Upper lobe of left lung (tissue), 6 donors: ENCODE measurements at regions not wholly inside any gene's neighbourhood (a gene's known extent, or its start where the extent isn't known, plus 50 kb on each side); places are given as distances from the start of the nearest gene placed in this dataset.
A peak's percentile ranks its signal among the peaks of the same experiment; 100 is the strongest.

Experiments
- ATAC-seq, 2 donors: fragments of 200-7000 bp; cut with Tn5 transposase; one replicate each; pipeline ENCODE4 v1.9.1; 2022; ENCODE audit warnings: mild to moderate bottlenecking in 2 of 2, moderate library complexity in 2 of 2; ENCODE audit not compliant: low FRiP score in 2 of 2
- DNase-seq, 2 donors: peaks; one replicate each; pipeline ENCODE4 v3.0.0-alpha.2; 2019 to 2020
- H3K27ac ChIP-seq, 4 donors: fragments of 200-600 bp; sonication (generic); one replicate each; pipeline ENCODE4 v1.5.1; 2016 to 2019
- H3K27me3 ChIP-seq, 4 donors: fragments of 200-600 bp; sonication (generic); one replicate each; pipeline ENCODE4 v1.5.1; 2017 to 2019
- H3K36me3 ChIP-seq, 4 donors: fragments of 200-600 bp; sonication (generic); one replicate each; pipeline ENCODE4 v1.5.1; 2016 to 2019
- H3K4me1 ChIP-seq, 4 donors: fragments of 200-600 bp; sonication (generic); one replicate each; pipeline ENCODE4 v1.5.1; 2018 to 2019
- H3K4me3 ChIP-seq, 4 donors: fragments of 200-600 bp; sonication (generic); one replicate each; pipeline ENCODE4 v1.5.1; 2017 to 2019; ENCODE audit warnings: mild to moderate bottlenecking in 2 of 4, moderate library complexity in 1 of 4
- H3K9me3 ChIP-seq, 4 donors: fragments of 200-600 bp; sonication (generic); one replicate each; pipeline ENCODE4 v1.5.1; 2018 to 2019
- EP300 ChIP-seq, 4 donors: sonication (generic); formaldehyde crosslinking; IDR thresholded peaks; one replicate each; pipeline ENCODE4 v1.5.1; 2017; ENCODE audit warnings: antibody characterized with exemption in 4 of 4, control low read depth in 2 of 4
- POLR2A ChIP-seq, 4 donors: fragments of 450-650 bp; IDR thresholded peaks; one replicate each; pipeline ENCODE4 v1.5.1; 2016 to 2017; ENCODE audit warnings: antibody characterized with exemption in 4 of 4, mild to moderate bottlenecking in 2 of 4
- POLR2AphosphoS5 ChIP-seq, 2 donors: sonication (generic); formaldehyde crosslinking; IDR thresholded peaks; one replicate each; pipeline ENCODE4 v1.5.1; 2017; ENCODE audit warnings: antibody characterized with exemption in 2 of 2
- WGBS, 2 donors: methylation state at CpG; one replicate each; pipeline ENCODE4 v1.1.5; 2017 to 2018; 5-methylcytosine and 5-hydroxymethylcytosine counted together
- TF ChIP-seq, protein P1 (sequence below), 6 experiments: fragments of 450-650 bp in 4 of 6; fragments of 200-600 bp in 2 of 6; sonication (generic) in 2 of 6; IDR thresholded peaks; one replicate each; pipeline ENCODE4 v1.5.1; 2016 to 2019; ENCODE audit warnings: antibody characterized with exemption in 6 of 6
- donor health status: DM: no; HTN: no; CAD: no; lungs with moderate emphysema.
- donor health status: DM: no; HTN: yes; CAD: no; lungs with severe emphysema.

DNA sequence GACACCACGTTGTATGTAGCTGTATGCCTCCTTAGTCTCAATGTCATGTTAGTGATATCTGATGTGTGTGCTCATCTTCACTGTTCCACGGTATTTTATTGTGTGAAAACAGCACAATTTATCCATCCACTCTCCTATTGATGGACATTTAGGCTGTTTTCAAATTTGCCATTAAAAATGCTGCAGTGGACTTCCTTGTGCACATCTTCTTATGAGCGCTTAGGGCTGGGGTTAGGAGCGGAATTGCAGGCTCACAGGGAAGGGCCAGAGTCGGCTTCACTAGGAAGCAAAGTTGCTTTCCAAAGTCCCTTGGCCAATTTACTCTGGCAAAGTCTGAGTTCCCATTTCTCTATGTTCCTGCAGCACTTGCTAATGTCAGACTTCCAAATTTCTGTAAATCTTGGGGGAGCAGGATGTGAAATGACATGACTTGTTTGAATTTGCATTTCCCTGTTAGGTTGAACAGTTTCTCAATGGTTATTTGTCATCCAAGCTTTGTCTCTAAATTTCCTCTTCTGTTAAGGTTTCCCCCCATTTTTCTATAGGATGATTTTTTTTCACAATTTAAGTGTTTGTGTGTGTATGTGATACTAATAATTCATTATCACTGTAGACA is 75.4 kb downstream of the MYEOV start:
- DNase-seq = no peak
- Histone ChIP-seq H3K27ac (no peak overlapping the region), H3K9me3 (peaks cover 0 to 7% (median 3%) of the 10 kb centered on the region in 4 donors), H3K27me3 (no peaks in the 10 kb centered on the region), H3K4me3 (no peak overlapping the region), H3K4me1 (peaks cover 1 to 9% (median 6%) of the 10 kb centered on the region in 4 donors), H3K36me3 (no peaks in the 10 kb centered on the region)
- 83 to 89% methylated on average over 5 of the region's 5 CpGs for WGBS, 2 donors
- ATAC-seq = no peak
- TF ChIP-seq, protein P1, sequence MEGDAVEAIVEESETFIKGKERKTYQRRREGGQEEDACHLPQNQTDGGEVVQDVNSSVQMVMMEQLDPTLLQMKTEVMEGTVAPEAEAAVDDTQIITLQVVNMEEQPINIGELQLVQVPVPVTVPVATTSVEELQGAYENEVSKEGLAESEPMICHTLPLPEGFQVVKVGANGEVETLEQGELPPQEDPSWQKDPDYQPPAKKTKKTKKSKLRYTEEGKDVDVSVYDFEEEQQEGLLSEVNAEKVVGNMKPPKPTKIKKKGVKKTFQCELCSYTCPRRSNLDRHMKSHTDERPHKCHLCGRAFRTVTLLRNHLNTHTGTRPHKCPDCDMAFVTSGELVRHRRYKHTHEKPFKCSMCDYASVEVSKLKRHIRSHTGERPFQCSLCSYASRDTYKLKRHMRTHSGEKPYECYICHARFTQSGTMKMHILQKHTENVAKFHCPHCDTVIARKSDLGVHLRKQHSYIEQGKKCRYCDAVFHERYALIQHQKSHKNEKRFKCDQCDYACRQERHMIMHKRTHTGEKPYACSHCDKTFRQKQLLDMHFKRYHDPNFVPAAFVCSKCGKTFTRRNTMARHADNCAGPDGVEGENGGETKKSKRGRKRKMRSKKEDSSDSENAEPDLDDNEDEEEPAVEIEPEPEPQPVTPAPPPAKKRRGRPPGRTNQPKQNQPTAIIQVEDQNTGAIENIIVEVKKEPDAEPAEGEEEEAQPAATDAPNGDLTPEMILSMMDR (IDR thresholded peaks at IDR 0.05) = no peak
- TF ChIP-seq POLR2A (IDR thresholded peaks at IDR 0.05) (no peak), POLR2AphosphoS5 (IDR thresholded peaks at IDR 0.05) (no peak), EP300 (IDR thresholded peaks at IDR 0.05) (no peak)

DNA sequence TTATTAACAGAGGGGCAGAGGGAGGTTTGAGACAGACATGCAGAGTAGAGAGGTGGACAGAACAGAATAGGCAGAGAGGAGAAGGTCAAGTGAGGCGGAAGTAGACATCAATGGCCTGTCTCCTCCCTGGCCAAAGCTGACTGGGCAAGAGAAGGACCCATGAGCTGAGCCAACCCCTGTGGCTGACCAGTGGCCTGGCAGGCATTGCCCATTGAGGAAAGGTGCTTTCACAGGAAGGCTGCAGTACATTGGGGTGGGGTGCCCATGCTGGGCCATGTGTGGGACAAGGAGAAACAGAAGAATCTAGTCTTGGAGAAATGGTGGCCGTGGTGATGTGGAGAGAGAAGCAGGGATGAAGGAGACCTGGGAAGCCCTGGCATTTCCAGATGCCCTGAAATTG is 76.0 kb downstream of the MYEOV start:
- Histone ChIP-seq H3K27ac (no peak overlapping the region), H3K9me3 (peaks cover 0 to 7% (median 3%) of the 10 kb centered on the region in 4 donors), H3K4me3 (no peak overlapping the region), H3K27me3 (no peaks in the 10 kb centered on the region), H3K36me3 (no peaks in the 10 kb centered on the region), H3K4me1 (peaks cover 4 to 12% (median 11%) of the 10 kb centered on the region in 4 donors)
- no peak for TF ChIP-seq EP300 (IDR thresholded peaks at IDR 0.05)
- TF ChIP-seq POLR2AphosphoS5 (IDR thresholded peaks at IDR 0.05) = no peak
- TF ChIP-seq POLR2A (IDR thresholded peaks at IDR 0.05) = no peak
- TF ChIP-seq, protein P1 (IDR thresholded peaks at IDR 0.05) = no peak
- no peak for ATAC-seq
- WGBS, 2 donors = 89 to 99% methylated on average over 2 of the region's 2 CpGs
- DNase-seq = peak in 1 of 2 donors; percentile 12

DNA sequence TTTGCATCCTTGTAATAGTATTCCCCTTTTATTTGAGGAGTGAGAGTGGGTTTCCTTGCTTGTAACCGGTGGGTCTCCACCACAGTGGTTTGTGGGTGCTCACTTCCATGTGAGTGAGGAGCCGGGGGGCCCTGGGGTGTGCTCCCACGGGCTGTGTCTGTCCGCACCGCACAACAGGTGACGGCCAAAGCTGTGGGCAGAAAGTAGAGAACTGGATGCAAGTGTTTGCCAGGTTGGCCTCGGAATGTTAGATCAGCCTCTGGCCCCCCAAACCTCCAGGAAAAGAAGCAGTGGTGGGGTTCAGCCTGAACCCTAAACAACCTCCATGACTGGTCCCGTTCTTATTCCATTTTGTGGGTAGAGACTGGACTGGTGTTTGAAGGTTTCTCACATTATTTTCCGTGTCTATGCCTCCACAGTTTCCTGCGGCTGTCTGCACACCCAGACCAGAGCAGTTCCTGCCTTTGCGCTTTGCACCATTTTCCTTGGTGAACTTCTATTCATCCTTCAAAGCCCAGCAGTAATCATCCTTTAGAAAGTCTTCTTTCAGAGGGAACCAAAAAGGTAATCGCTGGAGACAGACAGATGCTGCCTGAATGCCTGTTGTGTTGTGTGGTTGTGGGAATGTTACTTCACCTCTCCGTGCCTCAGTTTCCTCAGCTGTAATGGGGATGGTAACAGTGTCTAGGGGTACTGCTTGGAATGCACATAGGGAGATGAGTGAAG is 77.2 kb downstream of the MYEOV start:
- H3K36me3 ChIP-seq = no peaks in the 10 kb centered on the region
- peaks cover 4 to 18% (median 13%) of the 10 kb centered on the region in 4 donors for H3K4me1 ChIP-seq
- no peak overlapping the region for H3K27ac ChIP-seq
- WGBS, 2 donors = 94 to 97% methylated on average over 11 to 13 of the region's 13 CpGs
- ATAC-seq (no peak), DNase-seq (peak; percentile 12 to 27)
- H3K27me3 ChIP-seq = no peaks in the 10 kb centered on the region
- H3K9me3 ChIP-seq = peaks cover 0 to 7% (median 3%) of the 10 kb centered on the region in 4 donors
- no peak overlapping the region for H3K4me3 ChIP-seq
- TF ChIP-seq EP300 (IDR thresholded peaks at IDR 0.05) = no peak
- TF ChIP-seq, protein P1 (IDR thresholded peaks at IDR 0.05) = no peak

DNA sequence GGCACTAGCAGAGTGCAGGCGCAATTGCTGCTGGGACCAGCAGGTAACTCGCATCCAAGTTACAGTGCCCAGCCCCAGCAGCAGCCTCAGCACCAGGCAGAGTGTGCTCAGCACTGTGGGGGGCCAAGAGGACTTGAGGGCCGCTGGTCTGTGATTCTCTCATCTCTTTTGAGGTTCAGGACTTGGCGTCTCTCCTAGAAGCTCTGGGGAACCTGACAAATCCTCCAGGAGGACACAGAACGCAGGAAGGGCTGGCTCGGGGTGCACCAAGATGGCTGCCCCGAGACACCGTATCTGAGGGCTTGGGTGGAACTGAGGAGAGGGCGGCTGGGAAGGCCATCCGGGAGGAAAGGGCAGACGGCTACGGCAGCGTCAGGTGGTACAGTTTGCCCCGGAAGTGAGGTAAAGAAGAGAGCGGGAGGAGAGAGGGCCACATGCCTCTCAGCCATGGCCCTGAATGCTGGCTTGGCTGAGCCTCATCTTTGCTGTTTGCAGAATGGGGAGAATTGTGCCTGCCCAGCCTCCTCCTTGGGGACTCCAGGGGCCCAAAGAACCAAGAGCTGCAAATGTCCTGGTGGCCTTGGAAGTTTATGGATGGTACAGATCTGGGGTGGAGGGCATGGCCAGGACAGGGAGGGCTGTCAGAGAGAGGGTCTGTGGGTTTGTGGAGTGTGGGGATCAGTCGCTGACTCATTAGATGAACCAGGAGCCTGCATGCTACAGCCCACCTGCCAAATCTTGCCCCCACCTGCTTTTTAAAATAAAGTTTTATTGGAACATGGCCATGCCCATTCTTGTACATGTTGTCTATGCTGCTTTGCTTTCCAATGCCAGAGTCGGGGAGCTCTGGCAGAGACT is 78.0 kb downstream of the MYEOV start:
- TF ChIP-seq, protein P1 (IDR thresholded peaks at IDR 0.05) = no peak
- no peak for TF ChIP-seq POLR2A (IDR thresholded peaks at IDR 0.05)
- TF ChIP-seq POLR2AphosphoS5 (IDR thresholded peaks at IDR 0.05) = no peak
- no peak for TF ChIP-seq EP300 (IDR thresholded peaks at IDR 0.05)
- no peak for ATAC-seq
- H3K9me3 ChIP-seq = peaks cover 0 to 7% (median 3%) of the 10 kb centered on the region in 4 donors
- peak; percentile 6 to 34 for DNase-seq
- H3K4me3 ChIP-seq = no peak overlapping the region
- no peaks in the 10 kb centered on the region for H3K36me3 ChIP-seq
- no peak overlapping the region for H3K27ac ChIP-seq
- peaks cover 4 to 16% (median 12%) of the 10 kb centered on the region in 4 donors for H3K4me1 ChIP-seq
- 93 to 95% methylated on average over 15 to 17 of the region's 17 CpGs for WGBS, 2 donors
- H3K27me3 ChIP-seq = no peaks in the 10 kb centered on the region
